Prostate gland (tissue), 2 donors: ENCODE measurements at regions not wholly inside any gene's neighbourhood (a gene's known extent, or its start where the extent isn't known, plus 50 kb on each side); places are given as distances from the start of the nearest gene placed in this dataset.
"Not testable (repeated sequence)": the region's sequence is repeated elsewhere in the genome, so short reads cannot be mapped to it uniquely, and the experiment has no call there.

Experiments
- CTCF ChIP-seq, 4 experiments: fragments of 200-600 bp in 2 of 4; fragments of 450-650 bp in 2 of 4; sonication (generic) in 2 of 4; IDR thresholded peaks; 1 replicate in 3 of 4; 2 replicates in 1 of 4; pipeline ENCODE4 v1.5.1; 2016 to 2019; ENCODE audit warnings: antibody characterized with exemption in 4 of 4, mild to moderate bottlenecking in 2 of 4, moderate library complexity in 2 of 4
- POLR2A ChIP-seq: fragments of 450-650 bp; IDR thresholded peaks from one replicate; pipeline ENCODE4 v1.6.1; 2016; ENCODE audit warnings: antibody characterized with exemption, mild to moderate bottlenecking
- POLR2AphosphoS5 ChIP-seq: sonication (generic); formaldehyde crosslinking; IDR thresholded peaks from one replicate; pipeline ENCODE4 v1.6.1; 2017; ENCODE audit warnings: antibody characterized with exemption

- TF ChIP-seq POLR2A; CTCF (IDR thresholded peaks at IDR 0.05); POLR2AphosphoS5: not testable (repeated sequence)
These were observed 593.9 kb upstream of the CDH10 start for GRCh38 chr5:25238720-25239119.
